ENCODE measurements at regions not wholly inside any gene's neighbourhood (a gene's known extent, or its start where the extent isn't known, plus 50 kb on each side); places are given as distances from the start of the nearest gene placed in this dataset.

DNA sequence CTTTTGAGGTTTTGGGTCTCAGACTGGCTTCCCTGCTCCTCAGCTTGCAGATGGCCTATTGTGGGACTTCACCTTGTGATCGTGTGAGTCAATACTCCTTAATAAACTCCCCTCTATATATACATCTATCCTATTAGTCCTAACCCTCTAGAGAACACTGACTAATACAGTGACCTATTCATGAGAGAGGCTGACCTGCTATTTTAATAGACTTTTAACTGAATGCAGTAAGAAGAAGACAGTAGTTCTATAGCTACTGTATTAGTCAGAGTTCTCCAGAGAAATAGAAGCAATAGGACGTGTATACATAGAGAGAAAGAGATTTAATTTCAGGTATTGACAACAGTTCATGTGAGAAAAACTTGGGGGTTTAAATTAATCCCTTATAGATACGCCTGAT, 53.3 kb upstream of the SMLR1 start:
- TF ChIP-seq, protein P1, sequence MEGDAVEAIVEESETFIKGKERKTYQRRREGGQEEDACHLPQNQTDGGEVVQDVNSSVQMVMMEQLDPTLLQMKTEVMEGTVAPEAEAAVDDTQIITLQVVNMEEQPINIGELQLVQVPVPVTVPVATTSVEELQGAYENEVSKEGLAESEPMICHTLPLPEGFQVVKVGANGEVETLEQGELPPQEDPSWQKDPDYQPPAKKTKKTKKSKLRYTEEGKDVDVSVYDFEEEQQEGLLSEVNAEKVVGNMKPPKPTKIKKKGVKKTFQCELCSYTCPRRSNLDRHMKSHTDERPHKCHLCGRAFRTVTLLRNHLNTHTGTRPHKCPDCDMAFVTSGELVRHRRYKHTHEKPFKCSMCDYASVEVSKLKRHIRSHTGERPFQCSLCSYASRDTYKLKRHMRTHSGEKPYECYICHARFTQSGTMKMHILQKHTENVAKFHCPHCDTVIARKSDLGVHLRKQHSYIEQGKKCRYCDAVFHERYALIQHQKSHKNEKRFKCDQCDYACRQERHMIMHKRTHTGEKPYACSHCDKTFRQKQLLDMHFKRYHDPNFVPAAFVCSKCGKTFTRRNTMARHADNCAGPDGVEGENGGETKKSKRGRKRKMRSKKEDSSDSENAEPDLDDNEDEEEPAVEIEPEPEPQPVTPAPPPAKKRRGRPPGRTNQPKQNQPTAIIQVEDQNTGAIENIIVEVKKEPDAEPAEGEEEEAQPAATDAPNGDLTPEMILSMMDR (conservative IDR thresholded peaks at IDR 0.05; ENCODE audit: control insufficient read depth, insufficient read depth, low read depth, low read length), result no peak
- DNase-seq (ENCODE audit: low read depth), result peak; percentile 19
- H3K4me3 ChIP-seq (ENCODE audit: control insufficient read depth, low read depth, low read length), result no peak overlapping the region

DNA sequence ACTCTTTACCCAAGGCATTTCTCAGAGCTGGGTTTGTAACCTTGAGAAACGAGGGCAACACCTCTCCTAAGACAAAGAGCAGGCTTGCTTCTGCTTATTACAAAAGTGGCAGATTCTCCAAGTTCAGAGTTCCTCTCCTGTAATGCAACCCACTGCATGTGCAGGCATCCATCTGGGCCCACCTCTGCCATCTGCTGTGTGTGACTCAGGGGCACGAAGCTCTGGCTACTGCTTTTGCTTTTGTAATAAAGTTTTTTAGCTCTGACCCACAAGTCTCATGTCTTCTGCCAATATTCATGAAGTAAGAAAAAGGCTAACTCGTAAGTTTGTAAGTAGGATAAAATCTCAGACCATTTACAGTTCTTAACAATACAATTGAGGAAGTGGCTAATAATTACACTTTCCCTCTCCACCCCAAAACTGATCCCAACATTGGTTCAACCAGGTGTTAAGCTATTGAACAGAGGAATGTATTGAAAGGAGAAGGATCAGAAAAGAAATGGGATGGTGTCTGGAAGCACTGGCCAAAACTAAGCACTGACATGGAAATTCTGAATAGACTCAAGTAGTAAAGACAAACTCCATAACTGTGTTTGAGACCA, 51.7 kb upstream of the SMLR1 start:
- TF ChIP-seq, protein P1 (conservative IDR thresholded peaks at IDR 0.05; ENCODE audit: control insufficient read depth, insufficient read depth, low read depth, low read length), result no peak
- no peak overlapping the region for H3K4me3 ChIP-seq (ENCODE audit: control insufficient read depth, low read depth, low read length)
- peak; percentile 56 for DNase-seq (ENCODE audit: low read depth)

DNA sequence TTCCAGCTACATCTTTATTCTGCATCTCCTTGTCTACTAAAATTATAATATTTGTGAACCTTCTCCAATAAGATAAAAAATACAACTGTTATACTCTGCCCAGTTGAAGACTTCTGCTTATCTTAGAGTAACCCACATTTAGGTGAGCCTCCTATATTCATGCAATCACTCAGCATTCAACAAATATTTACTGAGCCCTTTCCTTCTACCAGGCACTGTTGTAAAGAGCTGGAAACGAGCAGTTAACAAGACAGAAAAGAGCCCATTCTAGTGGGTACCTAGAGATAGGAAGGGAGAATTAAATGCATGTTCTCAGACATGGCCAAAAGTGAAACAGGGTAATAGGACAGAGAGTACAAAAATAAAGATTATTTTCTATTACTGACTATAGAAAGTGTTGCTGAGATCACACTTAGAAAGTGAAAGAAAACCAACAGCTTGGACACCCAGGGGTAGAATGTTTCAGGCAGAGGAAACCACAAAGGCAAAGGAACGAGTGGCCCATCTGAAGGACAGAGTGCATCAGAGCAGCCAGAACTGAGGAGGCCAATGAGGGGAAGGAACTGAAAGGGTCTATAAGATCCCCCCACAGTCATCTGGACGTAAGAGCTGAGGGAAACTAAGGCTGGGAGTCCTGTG, 50.8 kb upstream of the SMLR1 start:
- TF ChIP-seq, protein P1 (conservative IDR thresholded peaks at IDR 0.05; ENCODE audit: control insufficient read depth, insufficient read depth, low read depth, low read length), result no peak
- no peak for DNase-seq (ENCODE audit: low read depth)
- no peak overlapping the region for H3K4me3 ChIP-seq (ENCODE audit: control insufficient read depth, low read depth, low read length)

All from fibroblast of mammary gland (primary cell).